Endothelial cell (in vitro differentiated cells): ENCODE measurements at regions not wholly inside any gene's neighbourhood (a gene's known extent, or its start where the extent isn't known, plus 50 kb on each side); places are given as distances from the start of the nearest gene placed in this dataset.

Source experiments
- DNase-seq: peaks from one replicate; pipeline ENCODE4 v3.0.0; 2021; ENCODE audit warnings: low spot score
- H3K27ac Mint-ChIP-seq: one replicate; pipeline ENCODE4 v1.8.0; 2021; ENCODE audit warnings: mixed read lengths, inconsistent platforms; ENCODE audit not compliant: unreplicated experiment
- H3K27me3 Mint-ChIP-seq: one replicate; pipeline ENCODE4 v1.8.0; 2021; ENCODE audit warnings: mild to moderate bottlenecking, moderate library complexity, mixed read lengths, inconsistent platforms; ENCODE audit not compliant: unreplicated experiment
- H3K36me3 Mint-ChIP-seq: one replicate; pipeline ENCODE4 v1.8.0; 2021; ENCODE audit warnings: mild to moderate bottlenecking, low read depth, mixed read lengths, inconsistent platforms; ENCODE audit not compliant: unreplicated experiment
- H3K4me1 Mint-ChIP-seq: one replicate; pipeline ENCODE4 v1.8.0; 2021; ENCODE audit warnings: mild to moderate bottlenecking, mixed read lengths, inconsistent platforms; ENCODE audit not compliant: unreplicated experiment
- H3K4me3 Mint-ChIP-seq: one replicate; pipeline ENCODE4 v1.8.0; 2021; ENCODE audit warnings: mild to moderate bottlenecking, mixed read lengths, inconsistent platforms; ENCODE audit not compliant: unreplicated experiment
- H3K9me3 Mint-ChIP-seq: one replicate; pipeline ENCODE4 v1.8.0; 2021; ENCODE audit warnings: mixed read lengths, inconsistent platforms; ENCODE audit not compliant: unreplicated experiment
- CTCF ChIP-seq: fragments of 200-600 bp; sonication (generic); IDR thresholded peaks from one replicate; pipeline ENCODE4 v1.5.0; 2021; ENCODE audit warnings: antibody characterized with exemption; ENCODE audit not compliant: unreplicated experiment

- Mint-ChIP-seq H3K27ac (no peak overlapping the region), H3K9me3 (no peaks in the 10 kb centered on the region), H3K4me3 (no peak overlapping the region), H3K36me3 (no peaks in the 10 kb centered on the region), H3K4me1 (no peaks in the 10 kb centered on the region), H3K27me3 (no peaks in the 10 kb centered on the region)
- TF ChIP-seq CTCF: no peak
- DNase-seq: no peak
These were observed 791.1 kb downstream of the MAFB start for GRCh38 chr20:39897781-39898466.

- Mint-ChIP-seq H3K4me1 (no peaks in the 10 kb centered on the region), H3K4me3 (no peak overlapping the region), H3K27ac (no peak overlapping the region), H3K9me3 (no peaks in the 10 kb centered on the region), H3K36me3 (no peaks in the 10 kb centered on the region), H3K27me3 (no peaks in the 10 kb centered on the region)
- TF ChIP-seq CTCF: no peak
- no peak for DNase-seq
These were observed 792.0 kb downstream of the MAFB start for GRCh38 chr20:39897058-39897457.

- Mint-ChIP-seq H3K4me3 (no peak overlapping the region), H3K4me1 (no peaks in the 10 kb centered on the region), H3K36me3 (no peaks in the 10 kb centered on the region), H3K9me3 (no peaks in the 10 kb centered on the region), H3K27ac (no peak overlapping the region), H3K27me3 (no peaks in the 10 kb centered on the region)
- DNase-seq: no peak
- TF ChIP-seq CTCF: no peak
These were observed 795.0 kb downstream of the MAFB start for GRCh38 chr20:39894067-39894466.

GRCh38 chr20:39893003-39893685 is 795.9 kb downstream of the MAFB start:
- H3K4me1 Mint-ChIP-seq: no peaks in the 10 kb centered on the region
- no peaks in the 10 kb centered on the region for H3K36me3 Mint-ChIP-seq
- no peak for DNase-seq
- no peak overlapping the region for H3K27ac Mint-ChIP-seq
- no peaks in the 10 kb centered on the region for H3K27me3 Mint-ChIP-seq
- no peak for TF ChIP-seq CTCF
- no peak overlapping the region for H3K4me3 Mint-ChIP-seq
- H3K9me3 Mint-ChIP-seq: no peaks in the 10 kb centered on the region

GRCh38 chr20:39890697-39891096 is 798.3 kb downstream of the MAFB start:
- no peaks in the 10 kb centered on the region for H3K9me3 Mint-ChIP-seq

More at GRCh38 chr20:39890697-39891096, 798.3 kb downstream of the MAFB start:
- no peaks in the 10 kb centered on the region for H3K27me3 Mint-ChIP-seq
- H3K36me3 Mint-ChIP-seq: no peaks in the 10 kb centered on the region
- H3K27ac Mint-ChIP-seq: no peak overlapping the region
- no peak for TF ChIP-seq CTCF
- no peak overlapping the region for H3K4me3 Mint-ChIP-seq
- no peaks in the 10 kb centered on the region for H3K4me1 Mint-ChIP-seq
- DNase-seq: no peak
